ENCODE measurements at regions not wholly inside any gene's neighbourhood (a gene's known extent, or its start where the extent isn't known, plus 50 kb on each side); places are given as distances from the start of the nearest gene placed in this dataset.

DNA sequence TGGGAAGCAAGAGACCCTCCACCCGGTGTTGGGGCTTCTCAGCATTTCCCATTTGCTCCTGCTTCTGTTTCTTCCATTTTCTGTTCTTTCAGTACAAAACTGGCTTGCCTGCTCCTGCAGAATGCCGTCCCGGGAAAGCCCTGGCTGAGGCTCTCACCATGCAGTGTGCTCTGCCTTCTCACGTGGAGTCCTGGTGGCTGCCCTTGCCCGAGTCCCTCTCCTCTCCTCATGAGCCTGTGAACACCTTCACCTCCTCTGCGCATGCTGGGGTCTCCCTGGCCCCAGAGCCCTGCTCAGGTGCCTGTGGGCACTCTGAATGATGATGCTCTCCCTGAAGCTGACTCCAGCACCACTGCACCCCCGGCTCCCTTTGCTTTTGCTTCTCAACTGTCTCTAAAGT lies 752.0 kb downstream of the QKI start:
- TF ChIP-seq SIN3A (IDR thresholded peaks at IDR 0.05; ENCODE audit: borderline replicate concordance in 2 of 2, control insufficient read depth in 1 of 2, low read depth in 2 of 2, low read length in 2 of 2) (no peak), MAFK (IDR thresholded peaks at IDR 0.05; ENCODE audit: low read length) (no peak)

All from K562 (cell line).